Activated T-cell treated with anti-CD3 and anti-CD28 coated beads, Interleukin-2, amount 50 U/mL, for 48 hours (primary cell): ENCODE measurements at regions not wholly inside any gene's neighbourhood (a gene's known extent, or its start where the extent isn't known, plus 50 kb on each side); places are given as distances from the start of the nearest gene placed in this dataset.

Experiments used
- DNase-seq, 2 experiments: peaks; one replicate each; pipeline ENCODE4 v3.0.0-alpha.2; 2020

GRCh38 chr18:11307716-11308115, 158.3 kb upstream of the PIEZO2 start:
- no peak for DNase-seq

GRCh38 chr18:11305507-11305906, 156.1 kb upstream of the PIEZO2 start:
- DNase-seq = no peak

GRCh38 chr18:11304928-11305327, 155.6 kb upstream of the PIEZO2 start:
- DNase-seq = no peak

GRCh38 chr18:11296946-11297345, 147.6 kb upstream of the PIEZO2 start:
- DNase-seq = no peak

- DNase-seq = no peak
Measured at GRCh38 chr18:11293794-11294193, 144.4 kb upstream of the PIEZO2 start.

GRCh38 chr18:11290786-11291185, 141.4 kb upstream of the PIEZO2 start:
- DNase-seq = no peak

GRCh38 chr18:11289248-11289647, 139.9 kb upstream of the PIEZO2 start:
- no peak for DNase-seq

GRCh38 chr18:11288401-11288800, 139.0 kb upstream of the PIEZO2 start:
- DNase-seq = no peak

- DNase-seq = no peak
Measured at GRCh38 chr18:11286431-11286830, 137.1 kb upstream of the PIEZO2 start.

GRCh38 chr18:11284811-11285210, 135.4 kb upstream of the PIEZO2 start:
- DNase-seq = no peak

- DNase-seq = no peak
Measured at GRCh38 chr18:11284349-11284748, 135.0 kb upstream of the PIEZO2 start.

GRCh38 chr18:11283479-11284161, 134.3 kb upstream of the PIEZO2 start:
- DNase-seq = no peak

- DNase-seq = no peak
Measured at GRCh38 chr18:11279461-11279860, 130.1 kb upstream of the PIEZO2 start.

- no peak for DNase-seq
Measured at GRCh38 chr18:11276678-11277077, 127.3 kb upstream of the PIEZO2 start.

- no peak for DNase-seq
Measured at GRCh38 chr18:11274144-11274794, 124.9 kb upstream of the PIEZO2 start.

GRCh38 chr18:11272516-11272915, 123.1 kb upstream of the PIEZO2 start:
- no peak for DNase-seq

- no peak for DNase-seq
Measured at GRCh38 chr18:11271954-11272353, 122.6 kb upstream of the PIEZO2 start.

GRCh38 chr18:11269257-11269656, 119.9 kb upstream of the PIEZO2 start:
- no peak for DNase-seq

- no peak for DNase-seq
Measured at GRCh38 chr18:11268741-11269233, 119.4 kb upstream of the PIEZO2 start.

GRCh38 chr18:11268153-11268552, 118.8 kb upstream of the PIEZO2 start:
- no peak for DNase-seq

GRCh38 chr18:11266781-11267480, 117.6 kb upstream of the PIEZO2 start:
- DNase-seq = no peak

- no peak for DNase-seq
Measured at GRCh38 chr18:11261486-11261885, 112.1 kb upstream of the PIEZO2 start.

- DNase-seq = no peak
Measured at GRCh38 chr18:11260961-11261461, 111.6 kb upstream of the PIEZO2 start.
